OCI-LY3 (cell line): ENCODE measurements at regions not wholly inside any gene's neighbourhood (a gene's known extent, or its start where the extent isn't known, plus 50 kb on each side); places are given as distances from the start of the nearest gene placed in this dataset.

Experiments used
- H2AFZ ChIP-seq: fragments of 200-600, 300-600 bp; shearing (Covaris generic); 2 replicates; pipeline ENCODE4 v1.6.0; 2014; ENCODE audit warnings: antibody characterized with exemption, low read depth, low read length
- H3K27ac ChIP-seq: fragments of 200-600, 300-600 bp; sonication (generic); 2 replicates; pipeline ENCODE4 v1.5.1; 2014; ENCODE audit warnings: mild to moderate bottlenecking, low read length, moderate library complexity, mixed read lengths
- H3K27me3 ChIP-seq: fragments of 200-600, 300-600 bp; sonication (generic); 2 replicates; pipeline ENCODE4 v1.6.1; 2014; ENCODE audit warnings: low read depth, low read length, mixed read lengths
- H3K36me3 ChIP-seq: fragments of 200-600, 300-600 bp; sonication (generic); replicated peaks from 2 replicates; pipeline ENCODE3; 2014; ENCODE audit warnings: low read depth, low read length, mixed read lengths
- H3K4me1 ChIP-seq: fragments of 300-600, 200-600 bp; sonication (generic); 2 replicates; pipeline ENCODE4 v1.6.1; 2014; ENCODE audit warnings: low read length, mixed read lengths
- H3K4me2 ChIP-seq: fragments of 200-600, 300-600 bp; sonication (generic); 2 replicates; pipeline ENCODE4 v1.6.1; 2014; ENCODE audit warnings: low read length, mixed read lengths
- H3K4me3 ChIP-seq: fragments of 300-600, 200-600 bp; sonication (generic); 2 replicates; pipeline ENCODE4 v1.5.1; 2014; ENCODE audit warnings: antibody characterized with exemption, mild to moderate bottlenecking, low read length, moderate library complexity
- H3K79me2 ChIP-seq: fragments of 300-600, 200-600 bp; shearing (Covaris generic); 2 replicates; pipeline ENCODE4 v1.6.1; 2014; ENCODE audit warnings: mild to moderate bottlenecking, low read length, mixed read lengths
- H3K9ac ChIP-seq: fragments of 300-600, 200-600 bp; shearing (Covaris generic); 2 replicates; pipeline ENCODE4 v1.6.0; 2014; ENCODE audit warnings: mild to moderate bottlenecking, low read length, moderate library complexity
- H3K9me3 ChIP-seq: fragments of 200-600, 300-600 bp; shearing (Covaris generic); 2 replicates; pipeline ENCODE4 v1.6.1; 2014; ENCODE audit warnings: low read length, mixed read lengths; ENCODE audit not compliant: insufficient read depth
- H4K20me1 ChIP-seq: fragments of 200-600, 300-600 bp; sonication (generic); 2 replicates; pipeline ENCODE4 v1.6.1; 2016; ENCODE audit warnings: low read length, mixed read lengths; ENCODE audit not compliant: insufficient read depth
- CTCF ChIP-seq: fragments of 200-600, 300-600 bp; sonication (generic); IDR thresholded peaks from 2 replicates; pipeline ENCODE4 v1.5.1; 2014; ENCODE audit warnings: antibody characterized with exemption, low read length, low read depth
- EZH2phosphoT487 ChIP-seq: fragments of 200-600 bp; shearing (Covaris generic); IDR thresholded peaks from 2 replicates; pipeline ENCODE4 v1.6.1; 2018; ENCODE audit warnings: antibody characterized with exemption, mixed run types, low read depth

GRCh38 chr16:79517156-79517555, 83.4 kb downstream of the MAF start:
- no peaks in the 10 kb centered on the region for H3K36me3 ChIP-seq
- no peak overlapping the region for H3K4me2 ChIP-seq
- no peaks in the 10 kb centered on the region for H3K27me3 ChIP-seq
- no peak overlapping the region for H3K4me3 ChIP-seq
- TF ChIP-seq CTCF (no peak), EZH2phosphoT487 (no peak)
- no peak overlapping the region for H3K9ac ChIP-seq
- no peaks in the 10 kb centered on the region for H3K9me3 ChIP-seq
- H2AFZ ChIP-seq: no peak overlapping the region
- no peaks in the 10 kb centered on the region for H3K79me2 ChIP-seq
- no peak overlapping the region for H3K27ac ChIP-seq
- no peaks in the 10 kb centered on the region for H3K4me1 ChIP-seq
- no peaks in the 10 kb centered on the region for H4K20me1 ChIP-seq

GRCh38 chr16:79510879-79511278, 89.7 kb downstream of the MAF start:
- no peaks in the 10 kb centered on the region for H3K36me3 ChIP-seq
- TF ChIP-seq EZH2phosphoT487 (no peak), CTCF (no peak)
- H3K27me3 ChIP-seq: peaks cover 5% of the 10 kb centered on the region; the same call in 1 of the 2 replicates
- no peak overlapping the region for H3K27ac ChIP-seq
- no peaks in the 10 kb centered on the region for H3K4me1 ChIP-seq
- no peak overlapping the region for H3K4me3 ChIP-seq
- no peak overlapping the region for H2AFZ ChIP-seq
- no peak overlapping the region for H3K9ac ChIP-seq
- H3K79me2 ChIP-seq: no peaks in the 10 kb centered on the region
- no peak overlapping the region for H3K4me2 ChIP-seq
- H3K9me3 ChIP-seq: no peaks in the 10 kb centered on the region
- H4K20me1 ChIP-seq: no peaks in the 10 kb centered on the region

GRCh38 chr16:79509906-79510305, 90.6 kb downstream of the MAF start:
- H3K9ac ChIP-seq: no peak overlapping the region
- H4K20me1 ChIP-seq: no peaks in the 10 kb centered on the region
- no peak overlapping the region for H3K4me2 ChIP-seq
- H3K27me3 ChIP-seq: peaks cover 5% of the 10 kb centered on the region; the same call in 1 of the 2 replicates
- H3K79me2 ChIP-seq: no peaks in the 10 kb centered on the region
- H2AFZ ChIP-seq: no peak overlapping the region
- no peaks in the 10 kb centered on the region for H3K36me3 ChIP-seq
- no peak overlapping the region for H3K4me3 ChIP-seq
- TF ChIP-seq CTCF (no peak), EZH2phosphoT487 (no peak)
- H3K9me3 ChIP-seq: no peaks in the 10 kb centered on the region
- H3K4me1 ChIP-seq: no peaks in the 10 kb centered on the region
- no peak overlapping the region for H3K27ac ChIP-seq

GRCh38 chr16:79509211-79509631, 91.3 kb downstream of the MAF start:
- no peaks in the 10 kb centered on the region for H3K4me1 ChIP-seq

More at GRCh38 chr16:79509211-79509631, 91.3 kb downstream of the MAF start:
- H3K27me3 ChIP-seq: peaks cover 8% of the 10 kb centered on the region
- no peak overlapping the region for H3K9ac ChIP-seq
- no peak overlapping the region for H2AFZ ChIP-seq
- no peaks in the 10 kb centered on the region for H3K79me2 ChIP-seq
- H3K36me3 ChIP-seq: no peaks in the 10 kb centered on the region
- H3K4me3 ChIP-seq: no peak overlapping the region
- no peaks in the 10 kb centered on the region for H3K9me3 ChIP-seq
- no peak overlapping the region for H3K27ac ChIP-seq
- H4K20me1 ChIP-seq: no peaks in the 10 kb centered on the region
- TF ChIP-seq CTCF: no peak
- TF ChIP-seq EZH2phosphoT487: no peak
- no peak overlapping the region for H3K4me2 ChIP-seq
